Endothelial cell (in vitro differentiated cells): ENCODE measurements at regions not wholly inside any gene's neighbourhood (a gene's known extent, or its start where the extent isn't known, plus 50 kb on each side); places are given as distances from the start of the nearest gene placed in this dataset.

Source experiments
- DNase-seq: peaks from one replicate; pipeline ENCODE4 v3.0.0; 2021; ENCODE audit warnings: low spot score
- H3K27ac Mint-ChIP-seq: one replicate; pipeline ENCODE4 v1.8.0; 2021; ENCODE audit warnings: mixed read lengths, inconsistent platforms; ENCODE audit not compliant: unreplicated experiment
- H3K27me3 Mint-ChIP-seq: one replicate; pipeline ENCODE4 v1.8.0; 2021; ENCODE audit warnings: mild to moderate bottlenecking, moderate library complexity, mixed read lengths, inconsistent platforms; ENCODE audit not compliant: unreplicated experiment
- H3K36me3 Mint-ChIP-seq: one replicate; pipeline ENCODE4 v1.8.0; 2021; ENCODE audit warnings: mild to moderate bottlenecking, low read depth, mixed read lengths, inconsistent platforms; ENCODE audit not compliant: unreplicated experiment
- H3K4me1 Mint-ChIP-seq: one replicate; pipeline ENCODE4 v1.8.0; 2021; ENCODE audit warnings: mild to moderate bottlenecking, mixed read lengths, inconsistent platforms; ENCODE audit not compliant: unreplicated experiment
- H3K4me3 Mint-ChIP-seq: one replicate; pipeline ENCODE4 v1.8.0; 2021; ENCODE audit warnings: mild to moderate bottlenecking, mixed read lengths, inconsistent platforms; ENCODE audit not compliant: unreplicated experiment
- H3K9me3 Mint-ChIP-seq: one replicate; pipeline ENCODE4 v1.8.0; 2021; ENCODE audit warnings: mixed read lengths, inconsistent platforms; ENCODE audit not compliant: unreplicated experiment
- TF ChIP-seq, protein P1 (sequence below): fragments of 200-600 bp; sonication (generic); IDR thresholded peaks from one replicate; pipeline ENCODE4 v1.5.0; 2021; ENCODE audit warnings: antibody characterized with exemption; ENCODE audit not compliant: unreplicated experiment

DNA sequence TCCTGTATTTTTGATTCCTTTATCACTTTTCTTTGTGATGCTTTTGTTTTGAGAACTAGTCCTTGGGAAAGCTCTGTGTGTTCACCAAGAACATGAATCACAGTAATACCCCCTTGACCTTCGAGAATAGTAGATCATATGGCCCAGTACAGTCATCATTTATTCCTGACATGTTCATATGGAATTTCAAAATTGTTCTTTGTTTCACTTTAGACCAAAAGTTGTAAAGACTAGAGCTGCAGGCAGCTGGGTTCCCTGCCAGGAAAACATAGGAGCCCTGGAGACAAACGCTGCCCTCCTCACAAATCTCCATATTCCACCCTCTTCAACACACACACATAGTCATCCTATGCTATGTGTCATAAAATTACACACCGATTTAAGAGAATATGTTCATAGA, 621.2 kb upstream of the EYS start:
- H3K27me3 Mint-ChIP-seq: no peaks in the 10 kb centered on the region
- DNase-seq: no peak
- no peaks in the 10 kb centered on the region for H3K4me1 Mint-ChIP-seq
- no peaks in the 10 kb centered on the region for H3K36me3 Mint-ChIP-seq
- TF ChIP-seq, protein P1, sequence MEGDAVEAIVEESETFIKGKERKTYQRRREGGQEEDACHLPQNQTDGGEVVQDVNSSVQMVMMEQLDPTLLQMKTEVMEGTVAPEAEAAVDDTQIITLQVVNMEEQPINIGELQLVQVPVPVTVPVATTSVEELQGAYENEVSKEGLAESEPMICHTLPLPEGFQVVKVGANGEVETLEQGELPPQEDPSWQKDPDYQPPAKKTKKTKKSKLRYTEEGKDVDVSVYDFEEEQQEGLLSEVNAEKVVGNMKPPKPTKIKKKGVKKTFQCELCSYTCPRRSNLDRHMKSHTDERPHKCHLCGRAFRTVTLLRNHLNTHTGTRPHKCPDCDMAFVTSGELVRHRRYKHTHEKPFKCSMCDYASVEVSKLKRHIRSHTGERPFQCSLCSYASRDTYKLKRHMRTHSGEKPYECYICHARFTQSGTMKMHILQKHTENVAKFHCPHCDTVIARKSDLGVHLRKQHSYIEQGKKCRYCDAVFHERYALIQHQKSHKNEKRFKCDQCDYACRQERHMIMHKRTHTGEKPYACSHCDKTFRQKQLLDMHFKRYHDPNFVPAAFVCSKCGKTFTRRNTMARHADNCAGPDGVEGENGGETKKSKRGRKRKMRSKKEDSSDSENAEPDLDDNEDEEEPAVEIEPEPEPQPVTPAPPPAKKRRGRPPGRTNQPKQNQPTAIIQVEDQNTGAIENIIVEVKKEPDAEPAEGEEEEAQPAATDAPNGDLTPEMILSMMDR: no peak
- H3K9me3 Mint-ChIP-seq: peaks cover 4% of the 10 kb centered on the region
- no peak overlapping the region for H3K27ac Mint-ChIP-seq
- H3K4me3 Mint-ChIP-seq: no peak overlapping the region

GRCh38 chr6:66326228-66326627, 619.2 kb upstream of the EYS start:
- TF ChIP-seq, protein P1: no peak
- H3K4me1 Mint-ChIP-seq: no peaks in the 10 kb centered on the region
- H3K4me3 Mint-ChIP-seq: no peak overlapping the region
- H3K36me3 Mint-ChIP-seq: no peaks in the 10 kb centered on the region
- no peaks in the 10 kb centered on the region for H3K27me3 Mint-ChIP-seq
- no peak overlapping the region for H3K27ac Mint-ChIP-seq
- DNase-seq: no peak
- H3K9me3 Mint-ChIP-seq: peaks cover 4% of the 10 kb centered on the region

DNA sequence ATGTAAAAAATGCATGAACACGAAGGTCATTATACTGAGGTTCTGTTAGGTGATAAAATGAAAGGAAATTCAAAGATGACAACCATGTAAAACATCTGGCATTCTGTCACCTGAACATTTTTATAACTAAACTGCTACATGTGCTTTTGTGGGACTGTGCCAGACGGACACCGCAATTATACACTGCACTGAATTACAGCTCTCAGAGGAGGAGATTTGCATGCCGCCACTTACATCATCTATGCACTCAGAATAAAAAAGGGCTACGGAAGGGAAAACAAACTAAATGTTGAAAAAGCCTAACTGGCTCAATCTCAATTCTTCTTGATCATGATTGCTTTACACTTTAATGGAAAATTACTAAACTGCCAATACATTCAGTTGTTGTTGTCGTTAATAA, 614.0 kb upstream of the EYS start:
- Mint-ChIP-seq H3K36me3 (no peaks in the 10 kb centered on the region), H3K27me3 (no peaks in the 10 kb centered on the region), H3K4me3 (no peak overlapping the region), H3K4me1 (no peaks in the 10 kb centered on the region), H3K9me3 (peaks cover 4% of the 10 kb centered on the region), H3K27ac (no peak overlapping the region)
- no peak for DNase-seq
- TF ChIP-seq, protein P1: no peak

GRCh38 chr6:66307490-66307889, 600.5 kb upstream of the EYS start:
- TF ChIP-seq, protein P1: no peak

DNA sequence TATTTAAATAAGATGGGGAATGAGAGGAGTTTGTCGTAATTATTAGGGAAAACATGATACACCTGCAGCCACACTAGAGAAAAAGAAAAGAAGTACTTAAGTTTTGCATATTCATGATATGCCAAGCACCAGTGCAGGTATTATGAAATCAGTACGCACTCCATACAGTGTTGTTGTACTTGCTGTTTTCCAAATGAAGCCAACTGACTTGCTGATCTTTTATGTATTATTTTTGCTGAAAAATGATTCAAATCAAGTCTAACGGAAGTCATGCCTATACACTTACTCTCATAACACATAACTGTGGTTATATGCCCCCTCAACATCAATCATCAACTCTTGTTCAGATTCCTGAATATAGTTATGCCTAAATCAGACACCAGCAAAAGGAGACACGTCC, 584.9 kb upstream of the EYS start:
- Mint-ChIP-seq H3K27me3 (no peaks in the 10 kb centered on the region), H3K9me3 (no peaks in the 10 kb centered on the region), H3K4me3 (no peak overlapping the region), H3K27ac (no peak overlapping the region), H3K4me1 (no peaks in the 10 kb centered on the region), H3K36me3 (no peaks in the 10 kb centered on the region)
- TF ChIP-seq, protein P1: no peak
- DNase-seq: no peak

More at GRCh38 chr6:66307490-66307889, 600.5 kb upstream of the EYS start:
- Mint-ChIP-seq H3K4me3 (no peak overlapping the region), H3K36me3 (no peaks in the 10 kb centered on the region), H3K4me1 (no peaks in the 10 kb centered on the region), H3K27me3 (peaks cover 2% of the 10 kb centered on the region), H3K27ac (no peak overlapping the region), H3K9me3 (peaks cover 5% of the 10 kb centered on the region)
- DNase-seq: no peak
